NCI-H1105 (cell line): ENCODE measurements at regions not wholly inside any gene's neighbourhood (a gene's known extent, or its start where the extent isn't known, plus 50 kb on each side); places are given as distances from the start of the nearest gene placed in this dataset.
"Not testable (repeated sequence)": the region's sequence is repeated elsewhere in the genome, so short reads cannot be mapped to it uniquely, and the experiment has no call there.

Experiments used
- DNase-seq: peaks from one replicate; lab custom pipeline; 2025; lab: John Stamatoyannopoulos, UW

DNA sequence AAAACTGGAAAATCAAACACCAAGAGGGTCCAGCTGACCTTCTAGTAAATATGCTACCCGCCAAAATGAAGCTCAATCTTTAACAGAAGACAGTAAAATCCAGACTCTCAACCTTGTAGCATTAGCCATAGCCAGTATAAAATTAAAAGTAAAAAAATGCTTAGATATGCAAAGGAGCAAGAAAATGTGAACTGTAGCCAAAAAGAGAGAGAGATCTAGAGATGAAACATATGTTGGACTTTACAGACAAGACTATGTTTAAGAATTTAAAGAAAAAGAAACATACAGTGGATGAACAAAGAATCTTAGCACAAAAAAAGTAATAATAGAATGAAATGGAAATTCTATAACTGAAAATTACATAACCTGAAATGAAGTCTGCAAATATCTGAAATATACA lies 344.5 kb downstream of the LRATD1 start:
- DNase-seq = no peak

GRCh38 chr2:14978845-14979244 lies 346.3 kb downstream of the LRATD1 start:
- DNase-seq = no peak

- no peak for DNase-seq
Observed at GRCh38 chr2:14982790-14983189, 350.3 kb downstream of the LRATD1 start.

- no peak for DNase-seq
Observed at GRCh38 chr2:14988600-14988999, 356.1 kb downstream of the LRATD1 start.

DNA sequence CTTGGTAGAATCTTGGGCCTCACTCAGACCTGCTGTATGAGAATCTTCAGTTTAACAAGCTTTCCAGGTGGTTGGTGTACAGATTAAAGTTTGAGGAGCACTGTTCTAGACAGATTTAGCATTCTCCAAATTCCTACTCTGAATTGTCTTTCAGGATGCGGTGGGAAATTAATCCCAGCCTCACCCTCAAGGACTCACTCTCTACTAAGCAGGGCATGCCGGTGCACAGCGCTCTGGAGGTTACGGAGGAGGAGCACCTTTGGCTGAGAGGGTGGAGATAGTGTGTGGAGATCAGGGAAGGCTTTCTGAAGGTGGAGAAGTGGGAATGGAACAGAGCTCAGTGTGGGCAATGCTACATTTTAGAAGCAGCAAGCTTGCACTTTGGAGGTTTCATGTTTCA lies 359.2 kb downstream of the LRATD1 start:
- no peak for DNase-seq

DNA sequence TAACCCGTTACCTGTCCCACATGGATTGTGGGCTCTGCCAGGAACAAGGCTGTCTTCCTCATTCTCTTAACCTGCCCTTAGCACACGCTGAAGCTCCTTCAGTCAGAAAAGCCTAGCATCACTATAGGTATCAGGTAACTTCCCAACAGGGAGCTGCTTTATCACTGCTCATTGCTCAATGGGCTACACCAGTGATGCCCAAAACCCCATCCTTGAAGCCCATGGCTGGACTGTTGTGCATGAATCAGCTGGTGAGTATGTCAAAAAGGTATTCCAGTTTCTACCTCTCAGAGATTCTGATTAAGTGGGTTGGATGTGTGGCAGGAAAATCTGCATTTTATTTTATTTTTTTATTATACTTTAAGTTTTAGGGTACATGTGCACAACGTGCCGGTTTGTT lies 362.2 kb downstream of the LRATD1 start:
- no peak for DNase-seq

- DNase-seq = no peak
Observed at GRCh38 chr2:14996351-14997014, 364.0 kb downstream of the LRATD1 start.

- DNase-seq = no peak
Observed at GRCh38 chr2:14998546-14998945, 366.0 kb downstream of the LRATD1 start.

DNA sequence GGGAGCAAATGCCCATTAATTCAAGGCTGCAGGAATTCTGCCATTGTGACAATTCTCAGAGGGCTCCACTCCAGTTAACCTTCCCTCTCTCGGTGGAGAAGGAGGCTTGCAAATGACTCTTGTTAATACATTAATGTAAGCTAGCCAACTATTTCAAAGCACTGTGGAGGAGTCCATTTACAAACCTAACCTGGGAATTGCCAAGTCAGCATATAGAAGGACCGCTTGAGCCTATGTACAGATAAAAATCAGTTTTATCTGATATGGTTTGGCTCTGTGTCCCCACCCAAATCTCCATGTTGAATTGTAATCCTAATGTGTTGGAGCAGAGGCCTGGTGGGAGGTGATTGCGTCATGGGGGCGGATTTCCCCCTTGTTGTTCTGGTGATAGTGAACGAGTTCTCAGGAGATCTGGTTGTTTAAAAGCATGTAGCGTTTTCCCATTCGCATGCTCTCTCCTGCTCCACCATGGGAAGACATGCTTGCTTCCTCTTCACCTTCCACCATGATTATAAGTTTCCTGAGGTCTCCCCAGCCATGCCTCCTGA lies 366.7 kb downstream of the LRATD1 start:
- no peak for DNase-seq

GRCh38 chr2:15002519-15002918 lies 370.0 kb downstream of the LRATD1 start:
- DNase-seq = not testable (repeated sequence)

GRCh38 chr2:15006667-15007066 lies 374.1 kb downstream of the LRATD1 start:
- DNase-seq = no peak

DNA sequence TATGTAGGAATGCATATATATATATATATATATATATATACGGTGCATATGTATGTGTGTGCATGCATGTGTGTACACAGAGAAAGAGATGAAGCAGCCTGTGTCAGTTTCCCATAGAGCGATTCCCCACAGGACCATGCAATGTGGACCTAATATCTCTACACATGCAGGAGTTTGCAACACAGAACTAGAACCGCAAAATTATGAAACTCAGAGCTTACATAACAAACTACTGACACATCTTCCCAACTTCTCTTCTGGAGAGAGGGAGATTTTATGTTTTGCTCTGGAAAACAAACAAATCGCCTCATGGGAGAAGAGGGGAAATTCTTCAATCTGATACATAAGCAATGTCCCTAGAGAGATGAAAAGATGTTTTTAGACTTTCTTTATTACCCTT lies 377.2 kb downstream of the LRATD1 start:
- no peak for DNase-seq

DNA sequence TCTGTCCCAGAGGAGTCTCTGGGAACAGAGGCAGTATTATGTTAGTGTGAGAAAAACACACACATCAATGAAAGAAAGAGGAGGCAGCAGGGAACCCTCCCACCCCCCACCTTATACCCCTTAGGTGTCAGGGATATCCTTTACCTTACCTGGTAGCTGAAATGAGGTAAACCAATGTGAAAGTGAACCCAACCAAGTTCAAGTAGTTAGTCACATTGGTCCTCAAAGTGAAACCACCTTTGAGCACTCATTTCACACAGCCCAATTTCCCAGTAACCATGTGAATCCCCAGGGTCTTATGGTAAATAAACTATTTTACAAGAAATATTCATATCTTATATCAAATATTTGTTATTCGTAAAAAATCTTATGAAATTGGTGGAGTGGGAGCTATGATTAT lies 377.8 kb downstream of the LRATD1 start:
- no peak for DNase-seq

GRCh38 chr2:15018814-15019213 lies 386.3 kb downstream of the LRATD1 start:
- no peak for DNase-seq

GRCh38 chr2:15023221-15023620 lies 390.7 kb downstream of the LRATD1 start:
- DNase-seq = no peak

GRCh38 chr2:15028406-15028805 lies 395.9 kb downstream of the LRATD1 start:
- DNase-seq = no peak

DNA sequence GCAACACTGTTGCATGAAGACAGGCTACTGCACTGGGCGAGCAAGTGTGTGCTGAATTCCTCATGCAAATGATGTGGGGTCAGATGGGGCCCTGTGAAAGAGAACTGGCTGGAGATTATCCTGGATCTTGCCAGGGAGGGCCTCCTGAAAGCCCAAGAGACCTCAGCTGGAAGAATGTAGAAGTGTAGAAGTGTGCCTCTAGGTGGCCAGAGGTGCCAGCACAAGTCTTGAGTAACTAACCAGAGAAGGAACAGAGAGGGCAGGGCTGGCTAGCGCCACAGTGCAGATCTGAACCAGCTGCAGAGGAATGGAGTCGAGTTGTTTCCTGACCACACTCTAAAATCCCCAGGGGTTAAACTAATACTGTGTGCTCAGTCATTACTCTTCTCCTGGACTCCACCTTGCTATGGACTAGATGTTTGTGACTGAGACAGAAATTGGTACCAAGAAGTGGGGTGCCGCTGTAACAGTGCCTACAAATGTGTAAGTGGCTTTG lies 399.3 kb downstream of the LRATD1 start:
- no peak for DNase-seq

GRCh38 chr2:15034246-15034645 lies 401.7 kb downstream of the LRATD1 start:
- DNase-seq = no peak

DNA sequence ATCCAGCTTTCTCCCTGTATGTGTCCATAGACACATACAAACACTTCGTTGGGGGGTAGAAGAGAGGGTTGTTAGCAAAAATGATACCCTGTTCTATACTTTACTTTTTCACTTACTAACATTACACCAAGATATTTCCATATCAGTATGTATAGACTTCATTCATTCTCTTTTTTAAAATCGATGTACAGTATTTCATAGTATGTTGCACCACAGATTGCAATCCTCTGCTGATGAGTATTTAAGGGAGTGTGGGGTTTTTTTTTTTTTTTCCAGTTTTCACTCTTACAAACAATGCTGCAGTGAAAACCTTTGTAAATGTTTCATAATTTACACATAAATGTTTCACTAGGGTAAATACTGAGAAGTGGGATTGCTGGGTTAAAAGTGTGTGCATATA lies 402.3 kb downstream of the LRATD1 start:
- DNase-seq = no peak

- no peak for DNase-seq
Observed at GRCh38 chr2:15038366-15039364, 406.1 kb downstream of the LRATD1 start.

DNA sequence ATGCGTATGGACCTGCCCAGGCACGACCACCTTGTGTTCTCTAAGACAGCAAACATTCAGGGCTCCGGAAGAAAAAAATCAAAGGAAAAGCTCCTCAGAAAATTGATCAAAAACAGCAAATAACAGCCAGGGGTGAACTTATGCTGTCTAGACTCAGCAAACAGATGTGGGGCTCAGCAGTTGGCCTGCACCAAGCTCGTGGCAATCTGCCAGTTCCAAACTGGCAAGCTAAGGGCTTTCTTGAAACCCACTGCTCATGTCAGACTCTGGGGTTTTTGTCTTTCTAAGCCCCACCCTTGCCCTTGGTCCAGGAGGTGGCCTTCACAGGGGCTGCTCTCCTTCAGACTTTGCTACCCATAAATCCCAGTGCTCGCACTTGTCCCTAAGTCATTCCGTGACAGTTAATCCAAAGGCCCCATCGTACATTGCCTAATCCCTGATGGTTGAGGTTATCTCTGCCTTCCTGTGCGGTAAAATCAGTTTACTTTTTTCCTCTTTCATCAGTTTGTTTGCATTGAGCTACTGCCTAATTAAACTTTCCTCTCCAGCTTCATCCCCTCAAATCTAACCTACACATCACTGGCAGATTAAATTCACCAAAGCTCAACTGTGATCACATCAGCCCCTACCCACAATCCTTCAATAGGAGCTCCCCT lies 408.0 kb downstream of the LRATD1 start:
- peak; percentile 40 for DNase-seq

GRCh38 chr2:15041429-15041837 lies 408.9 kb downstream of the LRATD1 start:
- DNase-seq = no peak
